ENCODE measurements at regions not wholly inside any gene's neighbourhood (a gene's known extent, or its start where the extent isn't known, plus 50 kb on each side); places are given as distances from the start of the nearest gene placed in this dataset.

- Histone ChIP-seq H3K36me3 (no peaks in the 10 kb centered on the region), H3K9me3 (replicated peaks) (no peaks in the 10 kb centered on the region), H3K27ac (no peak overlapping the region), H3K4me1 (replicated peaks) (peaks cover 12% of the 10 kb centered on the region), H3K27me3 (replicated peaks) (no peaks in the 10 kb centered on the region), H3K4me3 (no peak overlapping the region)
- no peak for DNase-seq (ENCODE audit: low read depth in 1 of 2, low spot score in 2 of 2)
Measured at GRCh38 chr9:129319076-129319937, 141.2 kb upstream of the IER5L start.

DNA sequence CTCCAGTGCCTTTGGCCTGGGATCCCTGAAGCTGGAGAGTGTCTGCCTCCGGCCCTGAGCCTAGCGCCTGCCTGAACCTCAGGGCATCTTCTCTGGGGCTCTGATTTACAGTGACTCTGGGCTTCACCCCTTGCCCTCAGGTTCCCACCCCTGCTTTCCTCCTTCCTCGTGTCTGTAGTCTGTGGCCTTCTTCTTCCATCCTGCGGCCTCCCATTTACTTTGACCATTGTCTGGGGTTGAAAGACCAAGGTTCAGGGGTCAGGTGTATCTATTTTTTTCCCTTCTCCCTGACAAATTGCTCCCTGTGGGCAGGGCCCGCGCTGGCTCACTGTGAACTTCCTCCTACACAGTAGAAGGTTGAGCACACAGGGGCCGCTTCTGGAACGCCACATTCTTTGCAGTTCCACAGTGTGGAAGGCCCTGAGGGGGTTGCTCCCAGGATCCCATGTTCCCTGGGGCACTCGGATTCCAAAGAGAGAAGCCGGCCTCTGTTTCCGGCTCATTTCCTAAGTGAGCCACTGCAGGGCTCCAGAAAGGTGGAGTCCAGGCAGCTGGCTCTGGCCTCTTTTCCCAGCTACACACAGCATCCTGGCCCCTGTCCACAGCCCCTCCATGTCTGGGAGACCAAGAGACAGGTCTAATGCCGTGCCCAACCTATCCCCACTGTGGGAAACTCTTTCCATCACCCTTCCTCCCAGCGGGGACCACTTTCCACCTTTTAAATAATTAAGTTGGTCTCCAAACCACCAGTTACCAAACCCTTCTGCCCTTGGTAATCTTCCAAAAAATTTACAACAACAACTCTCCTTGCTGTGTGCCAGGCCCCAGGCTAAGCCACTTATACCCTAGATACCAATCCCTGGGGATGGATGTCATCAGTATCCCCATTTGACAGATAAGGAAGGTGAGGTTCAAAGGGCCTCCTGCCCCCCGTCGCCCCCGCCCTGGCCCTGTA lies 140.3 kb upstream of the IER5L start:
- H3K9me3 ChIP-seq (replicated peaks): no peaks in the 10 kb centered on the region
- no peak overlapping the region for H3K4me3 ChIP-seq
- H3K27ac ChIP-seq: no peak overlapping the region
- H3K4me1 ChIP-seq (replicated peaks): peaks cover 12% of the 10 kb centered on the region
- no peaks in the 10 kb centered on the region for H3K36me3 ChIP-seq
- H3K27me3 ChIP-seq (replicated peaks): no peaks in the 10 kb centered on the region
- no peak for DNase-seq (ENCODE audit: low read depth in 1 of 2, low spot score in 2 of 2)

DNA sequence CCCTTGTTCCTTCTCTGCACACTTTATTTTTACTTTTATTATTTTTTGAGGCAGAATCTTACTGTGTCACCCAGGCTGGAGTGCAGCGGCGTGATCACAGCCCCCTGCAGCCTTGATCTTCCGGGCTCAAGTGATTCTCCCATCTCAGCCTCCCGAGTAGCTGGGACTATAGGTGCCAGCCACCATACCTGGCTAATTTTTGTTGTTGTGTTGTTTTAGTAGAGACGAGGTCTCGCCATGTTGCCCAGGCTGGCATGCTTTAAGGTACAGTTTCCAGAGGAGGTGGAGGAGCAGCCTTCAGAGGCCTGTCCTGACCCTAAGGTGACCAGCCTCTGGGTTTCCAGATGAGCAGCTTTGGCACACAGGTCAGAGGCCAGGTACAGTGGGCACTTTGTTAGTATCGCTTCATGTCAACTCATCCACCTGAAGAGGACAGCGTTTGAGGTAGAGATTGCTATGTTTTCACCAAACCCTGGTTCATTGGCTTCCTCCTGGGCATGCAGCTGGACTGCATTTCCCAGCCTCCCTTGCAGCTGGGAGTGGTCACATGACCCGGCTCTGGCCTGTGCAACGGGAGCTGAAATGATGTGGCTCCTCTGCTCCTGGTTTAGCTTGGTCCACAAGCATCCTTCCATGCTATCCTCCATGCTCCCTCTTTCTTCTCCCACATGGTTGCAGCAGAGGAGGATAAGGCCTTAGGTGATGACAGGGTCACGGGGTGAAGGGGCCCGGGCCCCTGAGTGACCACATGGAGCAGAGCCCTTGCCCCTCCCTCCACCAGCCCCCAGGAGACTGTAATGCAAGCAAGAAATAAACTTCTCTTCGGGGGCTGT lies 139.3 kb upstream of the IER5L start:
- DNase-seq (ENCODE audit: low read depth in 1 of 2, low spot score in 2 of 2): no peak
- Histone ChIP-seq H3K27me3 (replicated peaks) (no peaks in the 10 kb centered on the region), H3K4me1 (replicated peaks) (peaks cover 12% of the 10 kb centered on the region), H3K36me3 (no peaks in the 10 kb centered on the region), H3K9me3 (replicated peaks) (no peaks in the 10 kb centered on the region), H3K4me3 (no peak overlapping the region), H3K27ac (no peak overlapping the region)

DNA sequence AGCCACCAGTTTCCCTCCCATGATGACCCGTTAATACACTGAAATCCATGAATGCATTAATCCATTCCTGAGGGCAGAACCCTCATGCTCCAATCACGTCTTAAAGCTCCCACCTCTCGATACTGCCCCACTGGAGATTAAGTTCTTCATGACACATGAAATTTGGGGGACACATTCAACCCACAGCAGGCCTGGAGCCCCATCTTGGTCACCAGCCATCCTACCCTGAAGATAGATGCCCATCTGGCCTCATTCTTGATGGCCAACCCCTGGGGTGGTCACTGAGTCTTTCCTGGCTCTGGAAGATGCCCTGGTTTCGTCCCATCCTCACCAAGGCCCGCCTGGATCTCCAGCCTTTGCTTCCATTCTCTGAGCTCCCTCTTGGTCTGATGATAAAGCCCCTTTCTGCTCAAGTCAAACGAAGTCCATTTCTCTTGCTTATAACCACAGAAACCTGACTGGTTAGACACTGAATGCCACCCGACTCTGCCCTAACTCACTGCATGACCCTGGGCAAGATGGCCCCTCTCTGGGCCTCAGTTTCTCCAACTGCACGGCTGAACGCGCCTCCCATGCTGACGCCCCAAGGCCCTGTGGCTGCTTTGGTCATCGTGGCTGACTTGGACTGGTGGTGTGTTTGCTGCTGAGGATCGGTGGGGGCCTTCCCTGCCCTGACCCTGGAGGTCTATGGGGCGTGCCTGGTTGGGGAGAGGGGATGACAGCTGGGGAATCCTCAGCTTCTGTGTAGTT lies 138.4 kb upstream of the IER5L start:
- DNase-seq (ENCODE audit: low read depth in 1 of 2, low spot score in 2 of 2): no peak
- H3K27me3 ChIP-seq (replicated peaks): no peaks in the 10 kb centered on the region
- peaks cover 12% of the 10 kb centered on the region for H3K4me1 ChIP-seq (replicated peaks)
- H3K4me3 ChIP-seq: no peak overlapping the region
- no peaks in the 10 kb centered on the region for H3K9me3 ChIP-seq (replicated peaks)
- no peaks in the 10 kb centered on the region for H3K36me3 ChIP-seq
- H3K27ac ChIP-seq: no peak overlapping the region

DNA sequence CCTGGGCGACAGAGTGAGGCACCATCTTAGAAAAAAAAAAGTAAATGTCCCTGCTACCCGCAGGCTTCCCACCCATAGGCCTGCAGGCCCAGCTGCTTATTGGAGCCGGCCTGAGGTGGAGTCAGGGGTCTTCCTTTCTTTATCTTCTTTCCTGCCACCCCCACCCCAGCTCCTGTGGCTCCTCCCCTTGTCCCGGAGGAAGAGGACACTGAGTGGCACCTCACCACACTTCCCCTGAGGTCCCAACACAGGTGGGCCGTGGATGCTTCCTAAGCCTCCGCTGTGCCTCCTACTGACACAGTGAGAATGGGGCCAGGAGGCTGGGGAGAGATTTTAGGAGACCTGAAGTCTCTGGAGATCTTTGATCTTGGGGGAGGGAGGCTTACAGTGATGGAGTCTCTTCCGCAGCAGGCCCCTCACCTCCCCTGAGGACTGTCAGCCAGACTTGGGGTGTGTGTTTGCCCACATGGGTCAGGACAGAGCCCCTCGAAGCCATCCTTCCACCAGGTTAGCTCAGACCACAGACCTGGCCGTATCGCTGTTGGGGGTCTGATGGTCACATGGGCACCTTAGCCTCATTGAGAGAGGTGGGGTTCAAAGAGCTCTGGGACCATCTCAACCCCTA lies 135.4 kb upstream of the IER5L start:
- Histone ChIP-seq H3K36me3 (no peaks in the 10 kb centered on the region), H3K9me3 (replicated peaks) (no peaks in the 10 kb centered on the region), H3K27ac (no peak overlapping the region), H3K4me1 (replicated peaks) (no peaks in the 10 kb centered on the region), H3K27me3 (replicated peaks) (no peaks in the 10 kb centered on the region), H3K4me3 (no peak overlapping the region)
- DNase-seq (ENCODE audit: low read depth in 1 of 2, low spot score in 2 of 2): no peak

DNA sequence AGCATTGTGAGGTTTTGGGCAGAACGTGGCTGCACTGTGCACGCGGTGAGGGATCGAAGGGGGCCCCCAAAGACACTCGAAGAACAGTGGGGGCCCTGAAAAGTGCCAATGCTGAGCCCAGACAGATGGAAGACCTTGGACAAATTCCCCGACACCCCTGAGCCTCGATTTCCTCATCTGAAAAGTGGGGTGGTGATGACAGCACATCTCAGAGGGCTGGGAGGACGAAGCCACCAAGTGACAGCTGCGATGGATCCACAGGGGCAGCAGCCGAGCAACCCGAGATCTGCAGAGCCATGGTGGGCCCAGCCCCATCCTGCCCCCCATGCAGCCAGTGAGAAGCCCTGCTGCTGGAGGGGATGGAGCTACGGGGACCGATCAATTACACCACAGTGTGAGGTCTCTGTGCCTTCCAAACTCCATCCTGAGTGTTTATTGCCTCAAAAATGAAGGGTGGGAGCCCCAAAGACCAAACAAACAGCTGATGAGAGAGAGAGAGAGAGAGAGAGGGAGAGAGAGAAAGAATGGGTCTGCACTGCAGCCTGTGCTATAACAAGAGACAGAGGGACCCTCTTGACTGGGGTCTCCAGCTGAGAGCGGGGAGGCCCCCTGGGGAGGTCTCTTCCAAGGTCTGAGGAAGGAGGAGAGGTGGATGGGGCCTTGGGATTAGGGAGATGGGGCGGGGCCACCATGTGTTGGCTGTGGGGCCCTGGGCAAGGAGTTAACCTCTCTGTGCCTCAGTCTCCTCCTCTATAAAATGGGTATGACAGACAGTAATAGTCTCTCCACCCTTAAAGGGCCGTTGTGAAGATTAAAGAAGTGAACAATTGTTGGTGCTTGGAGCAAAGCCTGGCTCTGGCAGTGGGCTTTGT lies 134.4 kb upstream of the IER5L start:
- Histone ChIP-seq H3K36me3 (no peaks in the 10 kb centered on the region), H3K9me3 (replicated peaks) (no peaks in the 10 kb centered on the region), H3K4me3 (no peak overlapping the region), H3K27me3 (replicated peaks) (no peaks in the 10 kb centered on the region), H3K27ac (no peak overlapping the region), H3K4me1 (replicated peaks) (no peaks in the 10 kb centered on the region)
- DNase-seq (ENCODE audit: low read depth in 1 of 2, low spot score in 2 of 2): no peak

DNA sequence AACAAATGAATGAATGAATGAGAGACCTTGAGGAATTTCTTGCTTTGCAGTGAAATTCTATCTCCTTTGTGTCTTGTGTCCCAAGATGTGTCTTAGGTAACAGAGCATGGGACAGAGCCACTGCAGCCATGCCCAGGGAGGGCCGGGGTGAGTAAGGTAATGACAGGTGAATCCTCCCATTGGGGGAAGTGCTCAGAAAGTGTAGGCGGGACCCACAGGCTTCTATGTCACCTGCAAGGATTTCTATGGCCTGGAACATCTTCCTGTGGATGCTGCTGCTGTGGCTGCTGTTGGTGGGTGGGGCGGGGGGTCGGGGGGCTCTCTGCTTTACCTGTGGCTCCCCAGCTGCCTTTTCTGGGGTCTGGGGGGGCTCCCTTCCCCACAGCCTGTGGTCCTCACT lies 133.6 kb upstream of the IER5L start:
- no peak for DNase-seq (ENCODE audit: low read depth in 1 of 2, low spot score in 2 of 2)
- H3K27me3 ChIP-seq (replicated peaks): no peaks in the 10 kb centered on the region
- H3K9me3 ChIP-seq (replicated peaks): no peaks in the 10 kb centered on the region
- H3K27ac ChIP-seq: no peak overlapping the region
- no peaks in the 10 kb centered on the region for H3K4me1 ChIP-seq (replicated peaks)
- H3K36me3 ChIP-seq: no peaks in the 10 kb centered on the region
- H3K4me3 ChIP-seq: no peak overlapping the region

DNA sequence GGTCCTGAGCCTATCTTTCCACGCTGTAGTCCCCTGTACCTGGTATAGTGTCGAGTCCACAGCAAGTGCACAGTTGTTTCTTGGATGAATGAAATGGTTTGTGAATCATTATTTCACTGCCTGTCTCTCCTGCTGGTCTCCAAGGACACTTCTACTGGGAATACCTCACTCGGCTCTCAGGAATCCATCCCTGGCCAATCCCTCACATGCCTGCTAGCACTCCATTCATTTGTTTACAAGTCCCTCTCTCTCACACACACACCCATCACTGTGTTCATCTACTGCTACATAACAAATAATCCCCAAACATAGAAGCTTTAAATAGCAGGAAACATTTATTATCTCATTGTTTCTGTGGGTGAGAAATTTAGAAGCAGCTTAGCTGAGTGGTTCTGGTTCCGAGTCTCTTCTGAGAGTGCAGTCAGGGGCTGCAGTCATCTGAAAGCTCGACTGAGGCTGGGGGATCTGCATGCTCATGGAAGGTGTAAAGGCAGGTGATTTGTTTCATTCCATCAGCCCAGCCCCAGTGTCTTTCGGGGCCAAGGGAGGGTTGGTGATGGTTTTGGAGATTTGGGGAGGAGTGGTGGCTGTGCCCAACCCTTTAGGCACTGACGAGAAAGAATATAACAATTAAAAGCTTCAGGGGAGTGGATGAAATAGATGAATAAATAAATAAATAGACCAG lies 132.7 kb upstream of the IER5L start:
- Histone ChIP-seq H3K4me3 (no peak overlapping the region), H3K36me3 (no peaks in the 10 kb centered on the region), H3K27me3 (replicated peaks) (no peaks in the 10 kb centered on the region), H3K27ac (no peak overlapping the region), H3K4me1 (replicated peaks) (no peaks in the 10 kb centered on the region), H3K9me3 (replicated peaks) (no peaks in the 10 kb centered on the region)
- DNase-seq (ENCODE audit: low read depth in 1 of 2, low spot score in 2 of 2): no peak

GRCh38 chr9:129309906-129310305 lies 131.8 kb upstream of the IER5L start:
- Histone ChIP-seq H3K36me3 (no peaks in the 10 kb centered on the region), H3K27me3 (replicated peaks) (no peaks in the 10 kb centered on the region), H3K27ac (no peak overlapping the region), H3K9me3 (replicated peaks) (no peaks in the 10 kb centered on the region), H3K4me1 (replicated peaks) (no peaks in the 10 kb centered on the region), H3K4me3 (no peak overlapping the region)
- no peak for DNase-seq (ENCODE audit: low read depth in 1 of 2, low spot score in 2 of 2)

GRCh38 chr9:129309041-129309430 lies 131.0 kb upstream of the IER5L start:
- Histone ChIP-seq H3K36me3 (no peaks in the 10 kb centered on the region), H3K27ac (no peak overlapping the region), H3K4me3 (no peak overlapping the region), H3K4me1 (replicated peaks) (no peaks in the 10 kb centered on the region), H3K27me3 (replicated peaks) (no peaks in the 10 kb centered on the region), H3K9me3 (replicated peaks) (no peaks in the 10 kb centered on the region)
- DNase-seq (ENCODE audit: low read depth in 1 of 2, low spot score in 2 of 2): no peak

DNA sequence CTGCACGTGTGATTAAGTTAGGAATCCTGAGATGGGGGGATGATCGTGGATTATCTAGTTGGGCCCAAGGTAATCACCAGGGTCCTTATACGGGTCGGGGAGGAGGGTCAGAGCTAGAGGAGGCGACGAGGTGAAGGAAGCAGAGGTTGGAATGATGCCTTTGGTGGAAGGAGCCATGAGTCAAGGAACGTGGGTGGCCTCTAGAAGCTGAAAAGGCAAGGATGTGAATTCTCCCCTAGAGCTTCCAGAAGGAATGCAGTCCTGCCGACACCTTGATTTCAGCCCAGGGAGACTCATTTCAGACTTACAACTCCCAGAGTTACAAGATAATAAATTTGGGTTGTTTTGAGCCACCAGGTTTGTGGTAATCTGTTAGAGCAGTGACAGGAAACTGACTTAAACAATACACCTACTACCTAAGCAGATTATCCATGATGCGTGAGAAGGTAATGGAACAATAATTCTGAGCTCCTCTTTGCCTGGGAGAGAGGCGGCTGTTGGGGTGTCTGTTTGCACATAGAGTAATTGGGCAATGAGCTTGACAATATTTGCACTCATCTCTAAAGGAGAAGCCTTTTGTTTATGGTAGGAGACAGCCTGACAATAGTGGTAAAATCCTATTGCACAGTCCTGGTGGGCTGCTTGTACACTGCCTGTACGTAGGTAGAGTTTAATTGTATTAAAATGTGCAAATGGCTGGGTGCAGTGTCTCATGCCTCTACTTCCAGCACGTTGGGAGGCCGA lies 129.3 kb upstream of the IER5L start:
- Histone ChIP-seq H3K9me3 (replicated peaks) (peaks cover 5% of the 10 kb centered on the region; the same call in 1 of the 2 replicates), H3K36me3 (no peaks in the 10 kb centered on the region), H3K4me3 (no peak overlapping the region), H3K27ac (no peak overlapping the region), H3K27me3 (replicated peaks) (no peaks in the 10 kb centered on the region), H3K4me1 (replicated peaks) (no peaks in the 10 kb centered on the region)
- no peak for DNase-seq (ENCODE audit: low read depth in 1 of 2, low spot score in 2 of 2)
